GM18873 (cell line): ENCODE measurements at regions not wholly inside any gene's neighbourhood (a gene's known extent, or its start where the extent isn't known, plus 50 kb on each side); places are given as distances from the start of the nearest gene placed in this dataset.

ENCODE experiments used
- ATAC-seq: cut with Tn5 transposase; IDR thresholded peaks from one replicate; pipeline ENCODE4 v1.9.1; 2021; ENCODE audit warnings: mild to moderate bottlenecking, moderate library complexity, moderate number of reproducible peaks; ENCODE audit not compliant: unreplicated experiment, low FRiP score

DNA sequence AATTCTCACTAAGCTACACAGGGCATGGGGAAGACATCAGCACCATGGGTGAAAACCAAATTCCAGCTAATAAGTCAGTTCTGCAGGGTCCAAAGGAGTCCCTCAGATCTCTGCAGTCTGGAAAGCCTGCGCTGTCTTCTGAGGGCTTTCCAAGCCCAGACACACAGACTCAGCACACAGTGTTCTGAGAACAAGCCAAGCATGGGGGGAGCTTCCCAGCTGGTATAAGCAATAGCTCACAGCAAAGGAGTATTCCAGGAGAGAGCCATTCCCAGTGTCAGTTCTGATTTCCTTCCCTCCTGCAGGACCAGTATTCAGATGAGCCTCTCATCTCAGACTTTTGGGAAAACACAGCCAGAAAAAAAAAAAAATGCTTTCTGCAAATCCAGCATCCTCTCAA lies 370.8 kb downstream of the TNS1 start:
- ATAC-seq: no peak

DNA sequence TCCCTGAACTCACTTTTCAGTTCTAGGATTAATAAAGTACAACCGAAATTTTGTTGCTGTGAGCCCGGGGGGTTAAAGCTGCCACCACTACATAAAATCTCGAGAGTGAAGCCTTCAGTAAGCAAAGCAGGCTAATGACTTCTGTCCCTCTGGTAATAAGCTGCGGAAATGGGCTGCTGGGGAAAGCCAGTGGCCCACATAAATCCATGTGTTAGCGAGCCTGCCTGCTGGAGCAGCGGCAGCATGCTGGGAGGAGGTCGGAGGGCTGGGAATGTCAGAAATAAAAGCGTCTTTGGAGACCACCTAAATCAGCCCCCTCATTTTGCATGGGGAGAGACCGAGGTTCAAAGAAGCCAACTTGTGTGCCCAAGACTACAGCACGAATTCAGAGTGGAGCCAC lies 371.7 kb downstream of the TNS1 start:
- no peak for ATAC-seq

DNA sequence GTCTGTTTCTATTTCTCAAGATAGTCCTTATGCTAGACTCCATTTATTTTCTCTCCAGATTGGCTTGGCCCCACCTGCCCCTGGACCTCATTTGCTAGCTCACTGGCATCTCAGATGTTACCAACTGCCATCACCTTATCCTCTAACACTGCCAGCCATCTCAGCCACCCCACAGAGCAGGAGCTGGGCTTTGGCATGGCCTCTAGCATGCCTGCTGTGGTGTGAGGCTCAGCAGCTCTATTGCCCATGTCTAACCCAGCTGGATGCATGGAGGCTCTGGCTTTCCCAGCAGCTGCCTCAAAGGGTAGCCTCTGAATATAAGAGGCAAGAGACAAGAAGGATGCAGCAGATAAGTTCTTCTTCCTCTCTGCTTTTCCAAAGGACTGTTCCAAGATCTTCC lies 373.4 kb downstream of the TNS1 start:
- ATAC-seq: no peak

DNA sequence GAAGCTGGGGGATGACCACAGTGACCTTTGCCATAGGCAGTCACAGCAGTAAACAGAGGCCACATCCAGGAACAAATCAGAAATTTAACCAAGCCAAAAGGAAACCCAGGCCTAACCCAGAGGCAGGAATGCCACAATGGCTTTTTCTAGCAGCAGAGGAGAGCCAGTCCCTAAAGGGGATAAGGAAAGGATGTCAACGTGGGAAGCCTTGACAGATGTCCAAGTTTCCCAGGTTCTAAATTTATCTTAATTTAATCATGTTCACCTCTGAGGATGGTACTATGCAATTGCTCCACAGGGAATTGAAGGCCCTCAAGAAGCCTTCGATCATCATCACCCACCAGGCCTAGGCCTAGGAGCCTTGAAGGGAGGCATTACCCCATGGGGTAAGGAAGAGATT lies 374.7 kb downstream of the TNS1 start:
- no peak for ATAC-seq

DNA sequence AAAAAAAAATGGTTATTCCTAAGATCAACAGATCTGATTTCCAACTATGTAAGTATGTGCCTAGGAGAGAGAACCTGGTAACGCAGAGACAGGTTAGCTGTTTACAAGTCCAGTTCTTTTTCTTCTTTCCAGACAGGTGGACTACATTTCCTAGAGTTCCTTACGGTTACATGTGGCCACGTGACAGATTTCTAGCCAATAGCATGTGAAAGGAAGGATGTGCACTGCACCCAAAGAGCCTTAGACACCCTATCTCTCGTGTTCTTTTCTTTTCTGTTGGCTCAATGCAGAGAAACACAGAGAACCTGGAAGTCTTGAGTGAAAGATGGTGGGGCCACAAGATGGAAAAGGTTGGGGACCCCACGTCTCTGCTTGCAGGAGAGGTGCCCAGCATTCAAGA lies 375.9 kb downstream of the TNS1 start:
- no peak for ATAC-seq

DNA sequence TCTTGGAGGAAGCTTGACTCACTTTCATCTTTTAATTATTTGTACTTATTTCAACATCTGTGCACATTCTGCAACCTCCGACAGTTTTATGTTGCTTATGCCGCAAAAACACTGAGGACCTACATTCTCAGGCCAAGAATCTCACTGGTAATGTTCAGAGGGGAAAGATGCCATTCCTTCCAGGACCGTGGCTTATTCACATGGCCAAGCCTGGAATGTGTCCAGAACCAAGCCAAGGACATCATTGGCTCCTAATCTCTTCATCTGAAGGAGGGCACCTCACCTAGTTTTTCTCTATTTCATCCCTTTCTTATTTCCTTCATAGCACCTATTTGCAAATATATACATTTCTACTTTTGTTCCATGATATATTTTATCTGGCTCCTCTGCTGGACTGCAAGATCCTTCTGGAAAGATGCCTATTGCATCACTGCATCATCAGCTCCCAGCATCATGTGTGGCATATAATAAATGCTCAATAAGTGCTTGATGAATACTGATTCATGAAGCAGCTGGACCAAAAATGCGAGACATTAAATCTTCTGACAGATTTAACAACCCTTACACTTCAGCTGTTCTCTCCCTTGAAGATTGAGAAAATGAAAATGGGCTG lies 377.1 kb downstream of the TNS1 start:
- no peak for ATAC-seq

DNA sequence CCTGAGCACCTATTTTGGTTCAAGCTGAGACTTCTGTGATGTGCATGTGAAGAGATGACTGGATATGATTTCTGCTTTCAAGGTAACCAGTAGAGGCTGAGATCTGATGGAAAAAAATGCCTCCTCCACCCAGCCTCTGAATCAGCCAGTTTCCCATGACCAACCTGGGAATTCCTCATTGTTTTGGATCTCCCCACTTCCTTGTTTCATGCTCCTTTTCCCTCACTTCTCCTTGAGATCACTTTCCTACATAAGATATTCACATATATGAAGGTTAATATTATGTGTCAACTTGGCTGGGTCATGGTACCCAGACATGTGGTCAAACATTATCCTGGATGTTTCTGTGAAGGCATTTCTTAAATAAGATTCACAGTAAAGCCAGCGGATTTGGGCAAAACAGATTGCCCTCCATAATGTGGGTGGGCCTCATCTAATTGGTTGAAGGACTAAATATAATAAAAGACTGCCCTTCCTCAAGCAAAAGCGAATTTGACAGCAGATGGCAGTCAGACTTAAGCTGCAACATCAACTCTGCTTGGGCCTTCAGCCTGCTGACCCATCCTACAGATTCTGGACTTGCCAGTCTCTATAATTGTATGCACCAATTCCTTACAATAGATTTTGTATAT lies 379.4 kb downstream of the TNS1 start:
- no peak for ATAC-seq

DNA sequence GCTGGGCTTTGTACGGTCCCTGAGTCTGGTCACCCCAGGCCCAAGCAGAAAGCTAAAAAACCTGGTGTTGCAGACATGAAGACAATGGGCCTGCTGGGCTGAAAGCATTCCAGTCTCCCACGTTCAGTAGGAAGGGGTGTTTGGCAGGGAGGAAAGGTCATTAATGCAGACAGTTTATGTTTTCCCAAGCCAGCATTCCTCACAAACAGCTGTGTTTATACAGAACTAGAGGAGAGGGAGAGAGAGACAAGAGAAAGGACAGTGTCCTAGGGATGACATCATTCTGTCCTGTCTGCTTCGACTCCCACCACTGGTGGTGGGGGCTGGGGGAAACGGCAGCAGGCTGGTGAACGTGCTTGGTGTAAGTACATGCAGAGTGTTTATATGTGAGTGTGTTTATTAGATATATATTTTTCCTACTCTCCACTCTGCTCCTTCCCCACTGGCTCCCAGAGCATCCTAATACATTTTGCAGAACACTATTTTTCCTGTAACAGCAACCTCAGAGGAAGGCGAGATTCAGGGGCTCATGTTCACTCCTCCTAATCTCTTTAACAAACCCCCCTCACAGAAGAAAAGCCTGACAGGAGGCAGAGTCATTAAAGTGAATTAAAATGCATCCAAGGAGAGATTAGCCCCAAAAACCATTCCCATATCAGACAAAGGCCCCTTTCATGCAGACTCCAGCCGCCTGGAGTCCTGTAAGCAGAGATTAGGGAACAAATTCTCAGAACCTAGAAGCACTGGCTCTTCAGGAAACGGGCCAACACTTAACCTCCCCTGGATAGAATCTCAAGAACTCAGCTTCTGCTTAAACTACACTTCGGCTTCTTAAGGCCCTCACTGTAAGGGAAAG lies 380.4 kb downstream of the TNS1 start:
- ATAC-seq: no peak

DNA sequence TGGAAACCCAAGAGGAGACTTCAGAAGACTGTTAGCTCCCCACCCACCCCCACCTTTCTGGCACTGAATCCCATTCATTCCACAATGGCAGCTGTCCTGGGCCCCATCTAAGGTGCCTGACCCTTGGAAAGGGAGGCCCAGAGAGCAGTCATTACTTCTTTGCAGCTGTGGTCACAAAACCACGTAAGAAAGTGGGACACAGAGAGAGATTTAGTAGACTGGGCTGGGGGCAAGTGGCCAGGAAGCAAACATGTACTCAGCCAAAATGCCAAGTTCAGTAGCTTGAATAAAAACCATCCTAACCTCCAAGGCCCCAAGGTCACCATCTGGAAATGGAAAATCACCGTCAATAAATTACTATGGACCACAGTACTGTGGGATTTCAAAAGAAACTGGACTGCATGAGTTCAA lies 381.4 kb downstream of the TNS1 start:
- ATAC-seq: no peak

DNA sequence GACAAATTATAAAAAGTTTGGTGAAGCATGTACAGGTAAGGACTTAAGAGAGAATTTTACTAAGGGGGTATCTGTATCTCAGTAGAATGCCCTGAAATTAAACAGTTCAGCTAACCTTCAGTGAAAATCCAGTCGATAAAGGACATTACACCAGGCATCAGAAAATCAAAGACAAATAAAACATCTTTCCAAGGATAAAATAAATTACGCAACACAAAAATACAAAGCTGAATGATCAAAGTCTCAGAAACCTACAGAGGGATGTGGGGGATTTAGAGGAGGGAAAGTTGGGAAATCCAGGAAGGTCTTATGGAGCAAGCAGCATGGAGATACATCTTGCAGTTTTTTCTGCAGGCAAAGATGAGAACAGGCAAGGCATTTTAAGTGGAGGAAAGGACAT lies 384.1 kb downstream of the TNS1 start:
- ATAC-seq: no peak

DNA sequence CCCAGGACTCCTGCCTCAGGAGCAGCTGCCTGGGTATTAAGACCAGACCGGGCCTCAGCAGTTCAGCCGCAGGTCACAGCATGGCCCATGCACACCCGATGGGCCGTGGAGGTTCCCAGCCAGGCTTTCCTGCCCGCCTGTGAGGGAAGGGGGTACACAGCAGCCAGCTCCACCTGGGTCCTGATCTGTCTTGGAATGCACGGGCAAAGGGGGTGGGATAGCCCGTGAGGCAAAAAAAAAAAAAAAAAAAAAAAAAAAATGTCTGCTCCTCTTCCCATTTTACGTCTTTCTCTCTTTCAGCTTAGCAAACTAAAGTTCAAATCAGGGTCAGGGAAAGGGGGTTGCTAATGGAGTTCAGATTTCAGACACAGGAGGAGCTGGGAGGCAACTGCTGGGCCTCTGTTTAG lies 385.2 kb downstream of the TNS1 start:
- no peak for ATAC-seq

DNA sequence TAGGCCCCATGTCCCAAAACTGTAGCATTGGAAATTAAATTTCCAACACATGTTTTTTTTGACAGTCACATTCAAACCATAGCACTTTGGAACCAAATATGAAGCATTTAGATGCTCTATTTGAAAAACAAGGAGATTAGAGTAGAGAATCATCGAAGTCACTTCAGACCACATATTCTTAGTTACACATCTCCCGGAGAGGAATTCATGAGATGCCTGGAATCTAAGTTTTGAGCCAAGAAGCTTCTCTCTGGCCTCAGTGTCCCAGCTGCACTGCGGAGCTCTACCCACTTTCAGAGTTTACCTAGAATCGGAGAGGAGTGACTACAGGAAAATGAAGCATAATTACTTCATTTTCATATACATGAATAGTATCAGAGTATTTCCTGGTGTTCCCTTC lies 385.9 kb downstream of the TNS1 start:
- ATAC-seq: no peak

DNA sequence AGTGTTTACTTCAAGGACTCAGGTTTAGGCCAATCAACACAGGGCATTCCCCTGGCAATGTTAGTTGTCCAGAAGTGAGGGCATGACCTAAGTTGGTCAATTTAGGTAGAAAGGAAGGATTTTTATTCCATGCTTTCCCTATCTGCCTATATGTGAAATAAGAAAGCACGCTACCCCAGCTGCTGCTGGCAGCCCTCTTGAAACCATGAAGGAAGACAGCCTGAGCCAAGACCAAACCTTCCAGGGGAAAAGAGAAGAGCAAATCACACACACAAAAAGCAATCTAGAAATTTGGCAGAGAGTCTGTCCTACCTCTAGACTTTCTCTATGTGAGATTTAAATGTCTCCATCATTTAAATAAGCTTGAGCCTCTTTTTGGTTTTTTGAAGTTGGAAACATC lies 387.6 kb downstream of the TNS1 start:
- no peak for ATAC-seq

DNA sequence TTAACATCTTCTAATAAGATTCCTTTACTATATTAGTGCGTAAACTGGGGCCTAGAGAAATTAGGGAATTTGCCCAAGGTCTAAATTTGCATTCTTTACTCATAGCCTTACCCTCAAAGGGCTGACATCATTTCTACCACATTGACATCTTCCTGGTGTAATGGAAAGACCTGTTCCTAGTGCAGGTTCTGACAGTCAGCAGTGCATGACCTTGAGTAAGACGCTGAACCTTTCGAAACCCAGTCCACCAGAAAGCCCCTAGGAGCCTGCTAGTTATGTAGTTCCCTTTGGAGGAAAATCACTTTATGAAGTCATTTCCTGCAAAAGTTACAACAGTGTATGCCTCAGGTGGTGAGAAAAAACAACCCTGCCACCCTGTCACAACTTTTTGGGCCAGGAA lies 388.3 kb downstream of the TNS1 start:
- peak; percentile 82 for ATAC-seq

DNA sequence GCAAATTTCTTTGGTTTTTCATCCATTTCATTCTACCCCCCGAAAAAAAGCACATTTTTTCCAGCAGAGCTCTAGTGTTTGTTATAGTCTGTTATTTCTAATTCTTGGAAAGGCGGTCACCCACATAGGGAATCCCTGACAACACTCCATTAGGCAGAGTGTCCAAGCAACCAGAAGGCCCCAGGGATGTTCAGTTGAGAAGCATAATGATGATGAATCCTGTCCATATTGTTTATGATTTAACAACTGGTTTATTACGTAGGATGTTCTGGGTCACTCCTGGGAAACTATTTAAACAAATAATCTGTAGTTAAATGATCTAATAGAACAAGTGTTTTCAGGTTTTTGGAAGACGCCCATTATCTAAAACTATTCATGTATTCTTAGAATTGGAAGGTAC lies 388.7 kb downstream of the TNS1 start:
- no peak for ATAC-seq

DNA sequence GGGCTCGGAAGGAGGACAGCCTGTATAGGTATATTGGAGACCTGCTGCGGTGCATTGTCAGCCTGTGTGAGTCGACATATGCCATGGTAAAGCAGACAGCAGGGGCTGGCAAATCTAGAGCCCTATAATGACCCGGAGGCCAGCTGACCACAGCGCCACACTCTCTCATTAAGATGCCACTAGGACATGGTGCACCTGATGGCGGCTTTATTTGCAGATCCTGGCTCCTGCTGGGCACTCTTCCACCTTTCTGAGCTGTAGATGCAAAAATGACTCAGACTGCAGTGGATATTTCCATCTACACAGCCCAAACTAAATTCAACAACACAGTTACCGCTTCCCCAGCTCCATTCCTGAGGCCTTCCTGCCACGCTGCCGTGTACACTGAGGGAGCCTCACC lies 389.9 kb downstream of the TNS1 start:
- ATAC-seq: no peak

DNA sequence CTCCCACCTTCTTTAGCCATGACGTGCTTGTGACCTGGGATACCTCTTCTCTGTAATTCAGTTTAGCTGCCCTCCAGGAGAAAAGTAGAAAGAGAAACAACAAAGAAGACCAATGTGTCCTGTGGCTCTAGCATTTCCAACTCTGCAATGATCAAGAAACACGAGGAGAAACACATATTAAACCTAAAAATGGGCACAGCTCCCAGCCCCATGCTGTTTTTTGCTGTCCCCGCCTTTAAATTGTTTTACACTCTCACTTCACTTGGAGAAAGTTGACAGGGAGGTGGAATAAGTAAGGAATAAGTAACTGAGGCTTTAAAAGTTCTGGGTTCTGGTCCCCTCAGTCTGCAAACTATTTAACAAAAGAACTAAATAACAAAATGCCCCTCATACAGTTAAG lies 390.6 kb downstream of the TNS1 start:
- ATAC-seq: no peak

DNA sequence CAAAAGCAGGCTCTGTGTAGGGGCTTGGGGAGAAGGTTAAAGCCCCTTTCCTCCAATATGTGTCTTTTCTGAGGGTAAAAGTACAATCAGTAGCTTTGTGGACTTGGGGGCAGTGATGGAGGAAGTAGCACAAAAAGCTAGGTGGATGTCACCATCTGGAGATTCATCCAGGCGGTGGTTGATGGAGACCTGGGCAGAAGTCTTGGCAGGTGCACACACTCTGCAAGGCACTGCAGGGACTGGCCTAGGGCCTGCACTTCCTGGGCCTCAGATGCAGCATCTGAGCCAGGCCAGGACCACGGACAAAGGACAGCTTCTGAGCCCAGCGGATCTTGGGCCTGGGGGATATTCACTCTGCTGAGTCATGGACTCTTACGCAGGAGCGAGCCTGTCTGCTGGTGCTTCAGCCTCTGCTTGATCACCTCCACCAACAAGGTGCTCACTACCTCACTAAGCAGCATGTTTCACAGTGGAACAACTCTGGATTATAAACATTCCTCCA lies 391.1 kb downstream of the TNS1 start:
- no peak for ATAC-seq

DNA sequence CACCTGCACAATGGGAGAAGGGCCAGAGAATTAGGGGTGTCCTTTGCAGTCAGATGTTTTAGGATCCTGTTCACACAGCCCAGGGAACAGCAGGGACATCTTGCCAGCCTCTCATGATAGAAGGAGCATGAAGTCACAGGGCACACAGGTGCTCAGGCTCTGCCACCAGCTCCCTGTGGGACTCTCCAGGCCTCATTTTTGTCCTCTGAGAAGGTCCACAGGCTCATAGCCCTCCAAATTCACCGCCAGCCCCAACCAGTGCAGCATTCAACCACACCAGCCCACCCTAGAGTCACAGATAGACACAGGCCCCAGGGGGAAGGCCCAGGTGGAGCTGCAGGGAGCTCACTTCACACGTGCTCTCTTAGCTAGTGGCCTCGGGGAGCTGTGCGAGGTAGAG lies 391.7 kb downstream of the TNS1 start:
- no peak for ATAC-seq

DNA sequence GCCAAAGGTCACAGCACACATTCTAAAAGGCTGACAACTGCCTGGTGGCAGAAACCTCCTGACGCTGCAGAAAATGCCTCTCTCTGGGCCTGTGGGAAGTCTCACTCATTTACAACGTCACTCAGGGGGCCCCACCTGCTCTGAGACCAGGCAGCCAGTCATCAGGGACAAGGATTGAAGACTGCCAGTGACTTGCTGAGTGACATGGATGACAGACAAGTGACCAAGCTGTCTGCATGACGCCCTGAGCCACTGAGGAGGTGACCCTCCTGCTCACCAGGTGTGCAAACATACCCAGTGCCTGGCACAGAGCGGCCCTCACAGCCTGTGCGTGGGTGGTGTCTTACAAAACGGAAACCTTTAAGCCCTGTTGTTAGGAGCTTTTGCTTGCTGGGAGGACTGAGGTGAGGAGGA lies 392.4 kb downstream of the TNS1 start:
- no peak for ATAC-seq

DNA sequence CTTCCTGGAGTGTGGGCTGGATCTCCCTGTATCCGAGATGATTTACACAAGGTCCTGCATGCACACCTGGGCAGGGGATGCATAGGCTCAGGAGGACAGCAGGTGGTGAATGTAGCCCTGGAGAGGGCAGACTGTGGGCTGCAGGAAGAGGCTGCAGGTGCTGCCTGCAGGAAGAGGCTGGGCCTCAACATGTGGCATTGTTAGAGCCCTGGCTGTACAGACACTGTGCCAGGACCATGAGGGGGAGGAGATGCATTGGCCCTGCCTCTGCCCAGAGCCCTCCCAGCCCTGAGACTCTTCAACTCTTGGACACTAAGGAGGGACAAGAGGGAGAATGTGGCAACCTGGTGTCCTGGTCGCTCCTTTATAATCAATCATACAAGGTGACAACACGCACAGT lies 392.8 kb downstream of the TNS1 start:
- no peak for ATAC-seq

DNA sequence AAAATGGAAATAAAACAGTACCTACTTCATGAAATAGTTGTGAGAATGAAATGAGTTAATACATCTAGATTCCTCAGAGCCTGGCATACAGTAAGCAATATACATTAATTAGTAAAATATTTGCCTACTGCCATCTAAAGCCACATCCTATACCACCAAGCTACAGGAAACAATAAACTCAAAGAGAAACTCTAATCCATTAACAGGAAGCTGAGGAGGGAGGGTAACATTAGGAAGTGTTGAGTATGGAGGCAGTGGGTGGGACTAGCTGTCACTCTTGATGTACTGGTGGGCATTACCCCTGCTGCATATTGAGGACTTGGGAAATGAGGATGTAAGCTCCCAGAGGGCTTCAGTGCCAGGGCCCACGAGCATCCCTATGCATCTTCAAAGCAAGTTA lies 396.5 kb downstream of the TNS1 start:
- ATAC-seq: no peak
